Testis (tissue), 2 donors: ENCODE measurements at regions not wholly inside any gene's neighbourhood (a gene's known extent, or its start where the extent isn't known, plus 50 kb on each side); places are given as distances from the start of the nearest gene placed in this dataset.

Experiments used
- DNase-seq: peaks from one replicate; pipeline ENCODE4 v3.0.0-alpha.2; 2019
- H3K27ac ChIP-seq, 2 donors: fragments of 200-600 bp; sonication (generic); one replicate each; pipeline ENCODE4 v1.5.1; 2019
- H3K27me3 ChIP-seq: fragments of 200-600 bp; sonication (generic); one replicate; pipeline ENCODE4 v1.5.1; 2019
- H3K36me3 ChIP-seq: fragments of 200-600 bp; sonication (generic); one replicate; pipeline ENCODE4 v1.5.1; 2017; ENCODE audit warnings: low read depth; ENCODE audit errors: missing control alignments
- H3K4me1 ChIP-seq: fragments of 200-600 bp; sonication (generic); one replicate; pipeline ENCODE4 v1.5.1; 2019
- H3K4me3 ChIP-seq, 2 donors: fragments of 200-600 bp; sonication (generic); one replicate each; pipeline ENCODE4 v1.5.1; 2017 to 2019
- H3K9me3 ChIP-seq: fragments of 200-600 bp; sonication (generic); one replicate; pipeline ENCODE4 v1.5.1; 2017
- POLR2A ChIP-seq: fragments of 450-650 bp; IDR thresholded peaks from one replicate; pipeline ENCODE4 v1.6.1; 2017; ENCODE audit warnings: antibody characterized with exemption, mild to moderate bottlenecking, moderate library complexity
- WGBS, 2 donors: methylation state at CpG; one replicate each; pipeline ENCODE4 v1.1.5; 2018; 5-methylcytosine and 5-hydroxymethylcytosine counted together
- intact Hi-C: fragments of 100-400 bp; cut with DNase I; formaldehyde crosslinking; loops from one replicate; pipeline ENCODE4 v1.15.1; 2023; ENCODE audit warnings: low total_unique reads
- TF ChIP-seq, protein P1 (sequence below), 3 experiments: fragments of 450-650 bp in 2 of 3; fragments of 200-600 bp in 1 of 3; sonication (generic) in 1 of 3; IDR thresholded peaks; one replicate each; pipeline ENCODE4 v1.5.1; 2016 to 2019; ENCODE audit warnings: antibody characterized with exemption in 3 of 3, mild to moderate bottlenecking in 2 of 3, moderate library complexity in 1 of 3

DNA sequence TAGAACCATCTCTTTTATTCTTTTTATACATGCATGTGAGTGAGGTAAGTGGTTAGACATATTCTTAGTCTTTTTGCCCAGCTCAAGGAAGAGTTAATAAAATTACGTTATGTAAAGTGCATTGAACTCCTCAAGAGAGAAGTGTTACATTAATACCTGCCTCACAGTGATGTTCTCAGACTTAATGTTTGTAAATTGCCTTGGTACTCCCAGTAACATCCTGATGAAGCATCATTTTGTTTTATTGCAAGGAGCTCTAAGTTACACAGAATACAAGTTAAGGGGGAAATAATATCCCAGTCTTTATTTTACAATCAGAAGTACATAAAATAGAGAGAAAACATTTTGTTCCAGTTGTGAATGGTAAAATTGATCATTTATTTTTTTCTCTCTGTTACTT is 89.5 kb upstream of the ARRDC3 start:
- 81 to 85% methylated on average over 1 of the region's 1 CpG for WGBS, 2 donors
- H3K36me3 ChIP-seq, result no peaks in the 10 kb centered on the region
- no peaks in the 10 kb centered on the region for H3K9me3 ChIP-seq
- DNase-seq, result no peak
- intact Hi-C loops, result no loop called here
- no peaks in the 10 kb centered on the region for H3K4me1 ChIP-seq
- H3K27ac ChIP-seq, result no peak overlapping the region
- H3K27me3 ChIP-seq, result no peaks in the 10 kb centered on the region
- H3K4me3 ChIP-seq, result no peak overlapping the region
- TF ChIP-seq POLR2A, result no peak
- TF ChIP-seq, protein P1, sequence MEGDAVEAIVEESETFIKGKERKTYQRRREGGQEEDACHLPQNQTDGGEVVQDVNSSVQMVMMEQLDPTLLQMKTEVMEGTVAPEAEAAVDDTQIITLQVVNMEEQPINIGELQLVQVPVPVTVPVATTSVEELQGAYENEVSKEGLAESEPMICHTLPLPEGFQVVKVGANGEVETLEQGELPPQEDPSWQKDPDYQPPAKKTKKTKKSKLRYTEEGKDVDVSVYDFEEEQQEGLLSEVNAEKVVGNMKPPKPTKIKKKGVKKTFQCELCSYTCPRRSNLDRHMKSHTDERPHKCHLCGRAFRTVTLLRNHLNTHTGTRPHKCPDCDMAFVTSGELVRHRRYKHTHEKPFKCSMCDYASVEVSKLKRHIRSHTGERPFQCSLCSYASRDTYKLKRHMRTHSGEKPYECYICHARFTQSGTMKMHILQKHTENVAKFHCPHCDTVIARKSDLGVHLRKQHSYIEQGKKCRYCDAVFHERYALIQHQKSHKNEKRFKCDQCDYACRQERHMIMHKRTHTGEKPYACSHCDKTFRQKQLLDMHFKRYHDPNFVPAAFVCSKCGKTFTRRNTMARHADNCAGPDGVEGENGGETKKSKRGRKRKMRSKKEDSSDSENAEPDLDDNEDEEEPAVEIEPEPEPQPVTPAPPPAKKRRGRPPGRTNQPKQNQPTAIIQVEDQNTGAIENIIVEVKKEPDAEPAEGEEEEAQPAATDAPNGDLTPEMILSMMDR (IDR thresholded peaks at IDR 0.05), result no peak

DNA sequence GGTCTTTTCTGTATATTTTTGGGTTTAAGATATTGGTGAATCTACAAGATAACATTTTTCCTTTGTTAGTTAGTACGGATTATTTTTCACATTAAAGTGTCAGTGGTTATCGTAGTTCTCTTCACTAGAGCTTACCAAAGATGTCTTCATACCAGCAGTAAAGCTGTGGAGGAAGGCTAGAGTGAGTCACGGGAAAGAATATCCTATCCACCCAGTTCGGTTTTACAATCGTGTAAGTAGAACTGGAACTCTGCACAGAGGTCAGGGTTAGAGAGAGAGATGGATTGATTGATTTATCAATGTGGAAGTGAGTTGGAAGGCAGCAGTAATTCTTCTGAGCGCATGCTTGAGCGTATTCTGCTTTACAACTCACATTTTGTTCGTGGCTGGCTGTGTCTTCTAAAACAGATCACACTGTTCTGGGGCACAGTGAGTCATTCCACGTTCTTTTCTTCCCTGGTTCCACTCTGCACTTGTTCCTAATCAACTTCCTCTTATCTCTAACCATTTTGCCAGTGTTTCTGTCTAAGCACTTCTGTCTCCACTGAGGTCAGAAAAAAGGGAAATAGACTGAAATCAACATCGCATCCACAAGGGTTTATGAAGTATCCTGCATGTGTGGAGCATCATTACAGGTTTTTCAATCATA is 86.5 kb upstream of the ARRDC3 start:
- 37 to 43% methylated on average over 10 of the region's 10 CpGs for WGBS, 2 donors
- peak overlapping the region in 1 of 2 donors; percentile 31 for H3K27ac ChIP-seq

DNA sequence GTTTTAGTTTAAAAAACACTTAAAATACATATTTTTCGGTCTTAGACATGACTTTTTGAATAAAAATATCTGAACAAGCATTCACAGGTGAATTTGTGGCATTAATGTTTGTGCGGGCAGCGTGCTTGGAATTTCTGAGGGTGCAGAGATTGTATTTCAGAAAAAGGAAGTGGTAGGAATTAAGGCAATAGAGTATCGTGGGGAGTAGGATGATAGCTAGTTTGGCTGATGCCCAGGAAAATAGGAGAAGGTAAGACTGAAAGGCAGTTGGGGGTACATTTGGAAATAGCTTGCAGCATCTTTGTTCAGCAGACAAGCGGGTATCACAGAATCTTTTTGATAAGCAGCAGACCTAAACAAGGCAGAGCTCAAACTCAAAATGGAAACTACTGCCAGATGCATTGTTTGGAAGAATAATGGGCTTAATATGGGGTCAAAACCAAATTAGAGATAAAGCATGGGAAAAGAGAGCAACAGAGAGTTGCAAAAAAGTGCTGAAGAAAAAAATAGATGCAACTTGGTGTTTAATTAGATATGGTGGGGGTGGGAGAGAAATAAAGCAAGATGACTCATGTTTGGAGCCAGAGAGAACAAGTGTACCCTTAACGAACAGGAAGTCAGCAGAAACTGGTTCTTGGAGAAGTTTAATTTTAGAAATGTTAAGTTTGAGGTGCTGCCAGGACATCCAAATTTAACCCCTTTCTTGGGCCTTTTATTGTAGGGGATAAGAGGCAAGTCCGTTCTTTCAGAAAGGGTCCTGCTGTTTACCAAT is 85.7 kb upstream of the ARRDC3 start:
- Histone ChIP-seq H3K4me1 (no peaks in the 10 kb centered on the region), H3K4me3 (no peak overlapping the region), H3K9me3 (no peaks in the 10 kb centered on the region), H3K27me3 (no peaks in the 10 kb centered on the region), H3K27ac (peak overlapping the region in 1 of 2 donors; percentile 48), H3K36me3 (no peaks in the 10 kb centered on the region)
- intact Hi-C loops, result no loop called here
- WGBS, 2 donors, result 56 to 61% methylated on average over 7 of the region's 7 CpGs
- no peak for DNase-seq
- TF ChIP-seq POLR2A, result no peak
- TF ChIP-seq, protein P1 (IDR thresholded peaks at IDR 0.05), result no peak

More for the DNA sequence above, 86.5 kb upstream of the ARRDC3 start:
- Histone ChIP-seq H3K9me3 (no peaks in the 10 kb centered on the region), H3K27me3 (no peaks in the 10 kb centered on the region), H3K4me1 (no peaks in the 10 kb centered on the region), H3K36me3 (no peaks in the 10 kb centered on the region), H3K4me3 (no peak overlapping the region)
- intact Hi-C loops, result no loop called here
- DNase-seq, result peak; percentile 30
- TF ChIP-seq POLR2A, result no peak
- TF ChIP-seq, protein P1 (IDR thresholded peaks at IDR 0.05), result no peak

DNA sequence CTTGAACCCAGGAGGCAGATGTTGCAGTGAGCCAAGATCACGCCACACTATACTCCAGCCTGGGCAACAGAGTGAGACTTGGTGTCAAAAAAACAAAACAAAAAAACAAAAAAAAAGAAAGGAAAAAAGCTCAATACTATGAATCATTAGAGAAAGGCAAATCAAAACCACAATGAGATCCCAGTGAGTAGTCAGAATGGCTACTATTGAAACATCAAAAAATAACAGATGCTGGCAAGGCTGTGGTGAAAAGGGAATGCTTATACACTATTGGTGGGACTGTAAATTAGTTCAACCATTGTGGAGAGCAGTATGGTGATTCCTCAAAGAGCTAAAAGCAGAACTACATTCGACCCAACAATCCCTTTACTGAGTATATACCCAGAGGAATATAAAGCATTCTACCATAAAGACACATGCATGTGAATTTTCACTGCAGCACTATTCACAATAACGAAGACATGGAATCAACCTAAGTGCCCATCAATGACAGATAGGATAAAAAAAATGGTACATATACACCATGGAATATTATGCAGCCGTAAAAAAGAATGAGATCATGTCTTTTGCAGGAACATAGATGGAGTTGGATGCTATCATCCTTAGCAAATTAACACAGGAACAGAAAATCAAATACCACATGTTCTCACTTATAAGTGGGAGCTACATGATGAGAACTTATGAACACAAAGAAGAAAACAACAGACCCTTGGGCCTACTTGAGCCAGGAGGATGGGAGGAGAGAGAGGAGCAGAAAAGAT is 81.9 kb upstream of the ARRDC3 start:
- 93 to 97% methylated on average over 4 of the region's 4 CpGs for WGBS, 2 donors
- no peaks in the 10 kb centered on the region for H3K9me3 ChIP-seq
- DNase-seq, result no peak
- intact Hi-C loops, result no loop called here
- no peak overlapping the region for H3K27ac ChIP-seq
- no peak overlapping the region for H3K4me3 ChIP-seq
- no peaks in the 10 kb centered on the region for H3K4me1 ChIP-seq
- TF ChIP-seq POLR2A, result no peak
- TF ChIP-seq, protein P1 (IDR thresholded peaks at IDR 0.05), result no peak
- H3K27me3 ChIP-seq, result no peaks in the 10 kb centered on the region
- H3K36me3 ChIP-seq, result no peaks in the 10 kb centered on the region
